Fibroblast of the aortic adventitia (primary cell): ENCODE measurements at regions not wholly inside any gene's neighbourhood (a gene's known extent, or its start where the extent isn't known, plus 50 kb on each side); places are given as distances from the start of the nearest gene placed in this dataset.

Source experiments
- DNase-seq: peaks from one replicate; pipeline ENCODE4 v3.0.0-alpha.2; 2010; ENCODE audit warnings: low read depth
- H3K4me3 ChIP-seq: 2 replicates; pipeline ENCODE4 v1.5.1; 2011; ENCODE audit warnings: low read depth, mild to moderate bottlenecking, control low read depth, low read length, moderate library complexity
- CTCF ChIP-seq: IDR thresholded peaks from 2 replicates; pipeline ENCODE4 v1.5.1; 2011; ENCODE audit warnings: mild to moderate bottlenecking, low read length, control low read depth, inconsistent platforms; ENCODE audit not compliant: insufficient read depth

GRCh38 chr2:515441-516127 is 161.6 kb downstream of the TMEM18 start:
- no peak for TF ChIP-seq CTCF
- no peak overlapping the region for H3K4me3 ChIP-seq
- no peak for DNase-seq

GRCh38 chr2:513981-514706 is 163.1 kb downstream of the TMEM18 start:
- TF ChIP-seq CTCF: no peak
- H3K4me3 ChIP-seq: no peak overlapping the region
- no peak for DNase-seq

- DNase-seq: no peak
- H3K4me3 ChIP-seq: no peak overlapping the region
- TF ChIP-seq CTCF: no peak
These were observed 166.4 kb downstream of the TMEM18 start for GRCh38 chr2:510839-511238.

GRCh38 chr2:509888-510287 is 167.3 kb downstream of the TMEM18 start:
- no peak overlapping the region for H3K4me3 ChIP-seq
- no peak for DNase-seq
- no peak for TF ChIP-seq CTCF

GRCh38 chr2:508121-508520 is 169.1 kb downstream of the TMEM18 start:
- DNase-seq: no peak
- no peak for TF ChIP-seq CTCF
- H3K4me3 ChIP-seq: no peak overlapping the region

- no peak for DNase-seq
- TF ChIP-seq CTCF: no peak
- H3K4me3 ChIP-seq: no peak overlapping the region
These were observed 170.3 kb downstream of the TMEM18 start for GRCh38 chr2:506866-507265.
